Ovary (tissue), 3 donors: ENCODE measurements at regions not wholly inside any gene's neighbourhood (a gene's known extent, or its start where the extent isn't known, plus 50 kb on each side); places are given as distances from the start of the nearest gene placed in this dataset.

Experiments used
- EP300 ChIP-seq: sonication (generic); formaldehyde crosslinking; IDR thresholded peaks from one replicate; pipeline ENCODE4 v1.6.1; 2017; ENCODE audit warnings: antibody characterized with exemption
- TF ChIP-seq, protein P1 (sequence below), 3 donors: fragments of 450-650 bp in 2 of 3; fragments of 200-600 bp in 1 of 3; IDR thresholded peaks; one replicate each; pipeline versions ENCODE4 v1.5.1 to v1.8.0; 2016 to 2022; ENCODE audit warnings: antibody characterized with exemption in 3 of 3, mild to moderate bottlenecking in 1 of 3
- donor health status: DM: no; HTN: no; CAD: no.

DNA sequence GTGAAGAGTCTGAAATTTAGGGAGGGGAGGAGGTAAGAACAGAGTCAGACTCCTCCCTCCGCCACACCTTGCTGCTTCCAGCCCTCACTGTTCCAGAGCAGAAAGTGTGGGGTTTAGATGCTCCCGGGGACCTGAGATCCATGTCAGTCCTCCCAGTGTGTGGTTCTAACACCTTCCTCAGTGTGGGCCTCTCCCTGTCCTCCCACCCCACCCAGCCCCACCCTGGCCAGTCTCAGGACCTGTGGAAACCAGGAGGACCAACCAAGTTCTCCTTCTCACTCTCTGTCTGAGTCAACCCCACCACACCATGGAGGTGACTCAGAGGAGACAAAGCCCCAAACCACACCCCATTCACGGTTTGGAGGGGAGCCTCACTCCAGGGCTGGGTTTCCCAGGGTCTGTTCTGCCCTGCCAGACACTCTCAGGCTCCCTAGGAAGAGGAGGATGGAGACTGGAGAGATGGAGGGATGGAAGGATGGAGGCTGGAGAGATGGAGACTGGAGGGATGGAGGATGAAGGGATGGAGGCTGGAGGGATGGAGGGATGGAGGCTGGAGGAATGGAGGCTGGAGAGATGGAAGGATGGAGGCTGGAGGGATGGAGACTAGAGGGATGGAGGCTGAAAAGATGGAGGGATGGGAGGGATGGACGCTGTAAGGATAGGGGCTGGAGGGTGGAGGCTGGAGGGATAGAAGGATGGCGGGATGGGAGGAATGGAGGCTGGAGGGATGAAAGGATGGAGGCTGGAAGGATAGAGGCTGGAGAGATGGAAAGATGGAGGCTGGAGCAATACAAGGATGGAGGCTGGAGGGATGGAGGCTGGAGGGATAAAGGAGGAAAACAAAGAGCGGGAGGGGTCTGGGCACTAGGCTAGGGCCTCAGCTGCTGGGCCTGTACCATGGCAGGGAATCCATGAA lies 100.9 kb upstream of the RUNX3 start:
- TF ChIP-seq, protein P1, sequence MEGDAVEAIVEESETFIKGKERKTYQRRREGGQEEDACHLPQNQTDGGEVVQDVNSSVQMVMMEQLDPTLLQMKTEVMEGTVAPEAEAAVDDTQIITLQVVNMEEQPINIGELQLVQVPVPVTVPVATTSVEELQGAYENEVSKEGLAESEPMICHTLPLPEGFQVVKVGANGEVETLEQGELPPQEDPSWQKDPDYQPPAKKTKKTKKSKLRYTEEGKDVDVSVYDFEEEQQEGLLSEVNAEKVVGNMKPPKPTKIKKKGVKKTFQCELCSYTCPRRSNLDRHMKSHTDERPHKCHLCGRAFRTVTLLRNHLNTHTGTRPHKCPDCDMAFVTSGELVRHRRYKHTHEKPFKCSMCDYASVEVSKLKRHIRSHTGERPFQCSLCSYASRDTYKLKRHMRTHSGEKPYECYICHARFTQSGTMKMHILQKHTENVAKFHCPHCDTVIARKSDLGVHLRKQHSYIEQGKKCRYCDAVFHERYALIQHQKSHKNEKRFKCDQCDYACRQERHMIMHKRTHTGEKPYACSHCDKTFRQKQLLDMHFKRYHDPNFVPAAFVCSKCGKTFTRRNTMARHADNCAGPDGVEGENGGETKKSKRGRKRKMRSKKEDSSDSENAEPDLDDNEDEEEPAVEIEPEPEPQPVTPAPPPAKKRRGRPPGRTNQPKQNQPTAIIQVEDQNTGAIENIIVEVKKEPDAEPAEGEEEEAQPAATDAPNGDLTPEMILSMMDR (IDR thresholded peaks at IDR 0.05) = no peak
- TF ChIP-seq EP300 = no peak
